Type B pancreatic cell (in vitro differentiated cells): ENCODE measurements at regions not wholly inside any gene's neighbourhood (a gene's known extent, or its start where the extent isn't known, plus 50 kb on each side); places are given as distances from the start of the nearest gene placed in this dataset.

ENCODE experiments used
- DNase-seq: peaks from one replicate; pipeline ENCODE4 v3.0.0; 2021; ENCODE audit warnings: mixed read lengths; ENCODE audit not compliant: unreplicated experiment; ENCODE audit errors: extremely low spot score
- H3K27ac Mint-ChIP-seq: 2 replicates; pipeline ENCODE4 v1.8.0; 2021; ENCODE audit warnings: mild to moderate bottlenecking, mixed read lengths
- H3K27me3 Mint-ChIP-seq: 2 replicates; pipeline ENCODE4 v1.8.0; 2021; ENCODE audit warnings: mixed read lengths
- H3K36me3 Mint-ChIP-seq: 2 replicates; pipeline ENCODE4 v1.8.0; 2021; ENCODE audit warnings: mixed read lengths
- H3K4me1 Mint-ChIP-seq: one replicate; pipeline ENCODE4 v1.8.0; 2021; ENCODE audit warnings: mixed read lengths; ENCODE audit not compliant: unreplicated experiment
- H3K4me3 Mint-ChIP-seq: 2 replicates; pipeline ENCODE4 v1.8.0; 2021; ENCODE audit warnings: mild to moderate bottlenecking, mixed read lengths
- H3K9me3 Mint-ChIP-seq: 2 replicates; pipeline ENCODE4 v1.8.0; 2021; ENCODE audit warnings: mixed read lengths
- CTCF ChIP-seq: fragments of 200-600 bp; sonication (generic); conservative IDR thresholded peaks from 2 replicates; pipeline ENCODE4 v1.5.0; 2021; ENCODE audit warnings: antibody characterized with exemption, mild to moderate bottlenecking

GRCh38 chrX:114332766-114333165, 251.1 kb upstream of the HTR2C start:
- Mint-ChIP-seq H3K4me1 (no peaks in the 10 kb centered on the region), H3K4me3 (no peak overlapping the region)

GRCh38 chrX:114334473-114334982, 249.4 kb upstream of the HTR2C start:
- Mint-ChIP-seq H3K4me1 (no peaks in the 10 kb centered on the region), H3K4me3 (no peak overlapping the region), H3K27me3 (no peaks in the 10 kb centered on the region), H3K9me3 (peaks cover 7% of the 10 kb centered on the region), H3K36me3 (no peaks in the 10 kb centered on the region), H3K27ac (no peak overlapping the region)
- no peak for DNase-seq
- TF ChIP-seq CTCF: no peak

More at GRCh38 chrX:114332766-114333165, 251.1 kb upstream of the HTR2C start:
- H3K27me3 Mint-ChIP-seq: no peaks in the 10 kb centered on the region
- H3K36me3 Mint-ChIP-seq: no peaks in the 10 kb centered on the region
- no peak overlapping the region for H3K27ac Mint-ChIP-seq
- DNase-seq: no peak
- TF ChIP-seq CTCF: no peak
- H3K9me3 Mint-ChIP-seq: peaks cover 7% of the 10 kb centered on the region

GRCh38 chrX:114338870-114339269, 245.0 kb upstream of the HTR2C start:
- Mint-ChIP-seq H3K4me3 (no peak overlapping the region), H3K4me1 (no peaks in the 10 kb centered on the region), H3K9me3 (no peaks in the 10 kb centered on the region), H3K27ac (no peak overlapping the region), H3K36me3 (no peaks in the 10 kb centered on the region), H3K27me3 (no peaks in the 10 kb centered on the region)
- DNase-seq: no peak
- TF ChIP-seq CTCF: no peak

- no peaks in the 10 kb centered on the region for H3K36me3 Mint-ChIP-seq
- H3K9me3 Mint-ChIP-seq: no peaks in the 10 kb centered on the region
- TF ChIP-seq CTCF: peak; percentile 90
- no peak overlapping the region for H3K27ac Mint-ChIP-seq
- no peak for DNase-seq
- H3K4me3 Mint-ChIP-seq: no peak overlapping the region
- H3K4me1 Mint-ChIP-seq: no peaks in the 10 kb centered on the region
- no peaks in the 10 kb centered on the region for H3K27me3 Mint-ChIP-seq
Observed at GRCh38 chrX:114344756-114345349, 239.0 kb upstream of the HTR2C start.

- H3K9me3 Mint-ChIP-seq: no peaks in the 10 kb centered on the region
- no peaks in the 10 kb centered on the region for H3K27me3 Mint-ChIP-seq
- no peak for TF ChIP-seq CTCF
Observed at GRCh38 chrX:114361076-114361725, 222.7 kb upstream of the HTR2C start.

More at GRCh38 chrX:114361076-114361725, 222.7 kb upstream of the HTR2C start:
- Mint-ChIP-seq H3K4me3 (no peak overlapping the region), H3K36me3 (no peaks in the 10 kb centered on the region), H3K27ac (no peak overlapping the region), H3K4me1 (no peaks in the 10 kb centered on the region)
- DNase-seq: no peak
